Naive thymus-derived CD4-positive, alpha-beta T cell (primary cell): ENCODE measurements at regions not wholly inside any gene's neighbourhood (a gene's known extent, or its start where the extent isn't known, plus 50 kb on each side); places are given as distances from the start of the nearest gene placed in this dataset.

ENCODE experiments used
- ATAC-seq: fragments of 150-1000 bp; cut with Tn5 transposase; 2 replicates; pipeline ENCODE4 v1.10.0; 2021; ENCODE audit warnings: mild to moderate bottlenecking, moderate library complexity
- CTCF ChIA-PET: fragments of 350-600 bp; sonication (Branson Sonifier 250); formaldehyde crosslinking; loops from one replicate; lab custom pipeline; 2021; ENCODE audit warnings: antibody characterized with exemption; lab: Charles Lee
- POLR2A ChIA-PET: fragments of 350-600 bp; sonication (Branson Sonifier 250); formaldehyde crosslinking; loops from one replicate; lab custom pipeline; 2021; ENCODE audit warnings: antibody characterized with exemption, inconsistent platforms; lab: Charles Lee
- DNase-seq, 9 donors: peaks; one replicate each; pipeline versions ENCODE4 v3.0.0 to v3.0.0-alpha.2; 2020 to 2022; ENCODE audit warnings: mixed read lengths in 1 of 9
- H3K27ac ChIP-seq: one replicate; pipeline ENCODE4 v1.7.0; 2013; ENCODE audit warnings: mild to moderate bottlenecking, low read depth, low read length, moderate library complexity
- H3K27me3 ChIP-seq, 2 donors: one replicate each; pipeline ENCODE4 v1.7.0; 2013; ENCODE audit warnings: low read length in 2 of 2, mild to moderate bottlenecking in 2 of 2, moderate library complexity in 2 of 2; ENCODE audit not compliant: control insufficient read depth in 2 of 2, insufficient read depth in 2 of 2
- H3K36me3 ChIP-seq, 3 experiments: 1 replicate in 2 of 3; 2 replicates in 1 of 3; pipeline ENCODE4 v1.7.0; 2013; ENCODE audit warnings: low read length in 3 of 3, mild to moderate bottlenecking in 3 of 3, moderate library complexity in 1 of 3; ENCODE audit not compliant: insufficient read depth in 3 of 3, control insufficient read depth in 2 of 3
- H3K4me1 ChIP-seq, 2 donors: one replicate each; pipeline ENCODE4 v1.7.0; 2013; ENCODE audit warnings: low read length in 2 of 2, mild to moderate bottlenecking in 2 of 2, moderate library complexity in 1 of 2; ENCODE audit not compliant: control insufficient read depth in 2 of 2, insufficient read depth in 2 of 2
- H3K4me3 ChIP-seq: 2 replicates; pipeline ENCODE4 v1.7.0; 2013; ENCODE audit warnings: mild to moderate bottlenecking, low read length
- H3K9me3 ChIP-seq, 3 experiments: 1 replicate in 2 of 3; 2 replicates in 1 of 3; pipeline ENCODE4 v1.7.0; 2013; ENCODE audit warnings: low read length in 3 of 3; ENCODE audit not compliant: control insufficient read depth in 2 of 3
- H3K27ac Mint-ChIP-seq, 9 donors: one replicate each; pipeline ENCODE4 v1.8.0; 2020 to 2022; ENCODE audit warnings: mixed read lengths in 9 of 9, mild to moderate bottlenecking in 8 of 9, moderate library complexity in 5 of 9, inconsistent platforms in 2 of 9
- H3K27me3 Mint-ChIP-seq, 5 donors: one replicate each; pipeline ENCODE4 v1.8.0; 2021 to 2022; ENCODE audit warnings: mixed read lengths in 5 of 5, mild to moderate bottlenecking in 1 of 5
- H3K36me3 Mint-ChIP-seq, 5 donors: one replicate each; pipeline ENCODE4 v1.8.0; 2020 to 2022; ENCODE audit warnings: mixed read lengths in 5 of 5, mild to moderate bottlenecking in 3 of 5, inconsistent platforms in 1 of 5
- H3K4me1 Mint-ChIP-seq, 7 donors: one replicate each; pipeline ENCODE4 v1.8.0; 2020 to 2022; ENCODE audit warnings: mixed read lengths in 7 of 7, mild to moderate bottlenecking in 3 of 7, inconsistent platforms in 1 of 7
- H3K4me3 Mint-ChIP-seq, 10 donors: one replicate each; pipeline ENCODE4 v1.8.0; 2020 to 2022; ENCODE audit warnings: mild to moderate bottlenecking in 10 of 10, mixed read lengths in 10 of 10, moderate library complexity in 6 of 10, inconsistent platforms in 2 of 10
- H3K9me3 Mint-ChIP-seq, 11 donors: one replicate each; pipeline ENCODE4 v1.8.0; 2020 to 2022; ENCODE audit warnings: mixed read lengths in 11 of 11, mild to moderate bottlenecking in 4 of 11, inconsistent platforms in 1 of 11, moderate library complexity in 1 of 11
- intact Hi-C, 2 donors: fragments of 100-400 bp; cut with micrococcal nuclease; formaldehyde crosslinking; loops; one replicate each; pipeline ENCODE4 v1.15.1; 2023

DNA sequence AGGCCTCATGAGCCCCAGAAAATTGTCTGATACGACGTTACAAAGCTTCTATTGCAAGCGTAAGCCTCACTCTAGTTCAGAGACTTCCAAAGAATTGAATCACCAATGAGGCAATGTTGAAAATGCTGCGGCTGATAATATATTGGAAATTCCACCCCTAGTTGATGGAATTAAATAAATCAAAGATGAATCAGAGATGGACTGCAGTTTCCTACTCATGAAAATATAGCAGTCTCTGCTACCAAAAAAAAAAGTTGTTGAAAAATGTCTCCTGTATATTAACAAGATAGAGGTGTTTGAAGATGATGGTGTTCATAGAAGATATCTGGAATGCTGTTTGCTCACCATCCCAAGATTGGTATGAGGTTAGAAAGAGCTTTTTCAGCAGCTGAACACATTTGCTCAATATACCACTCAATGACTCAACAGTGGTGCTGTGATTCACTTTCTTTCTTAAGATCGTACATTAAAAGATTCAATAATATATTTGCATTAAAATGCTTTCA lies 99.8 kb upstream of the ARHGAP28 start:
- CTCF ChIA-PET: no interaction called here
- peaks cover 0 to 11% (median under 1%) of the 10 kb centered on the region in 11 donors for H3K9me3 Mint-ChIP-seq
- POLR2A ChIA-PET: no interaction called here

DNA sequence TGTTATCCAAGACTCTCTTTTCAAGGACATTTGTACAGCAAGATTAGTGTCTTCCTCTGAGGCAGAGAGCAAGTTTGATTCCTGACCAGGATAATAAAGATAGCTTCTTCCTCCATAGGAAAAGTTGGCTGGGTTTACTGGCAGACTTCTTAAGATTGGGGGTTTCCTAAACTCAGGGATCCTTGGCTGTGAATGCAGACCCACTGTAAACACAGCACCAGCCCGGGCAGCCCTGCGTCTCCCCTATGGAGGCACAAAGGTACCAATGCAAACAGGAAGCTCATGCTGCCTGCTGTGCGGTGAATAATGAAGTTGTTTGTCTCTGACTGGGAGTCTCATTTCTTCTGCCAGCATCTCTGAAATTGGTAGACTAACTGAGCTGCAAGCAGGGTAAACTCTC lies 96.2 kb upstream of the ARHGAP28 start:
- Histone ChIP-seq H3K4me3 (no peak overlapping the region), H3K27ac (no peak overlapping the region), H3K4me1 (no peaks in the 10 kb centered on the region), H3K27me3 (no peaks in the 10 kb centered on the region), H3K9me3 (no peaks in the 10 kb centered on the region), H3K36me3 (no peaks in the 10 kb centered on the region)
- H3K4me1 Mint-ChIP-seq: no peaks in the 10 kb centered on the region
- H3K9me3 Mint-ChIP-seq: peaks cover 0 to 17% (median 2%) of the 10 kb centered on the region in 11 donors
- ChIA-PET CTCF (no interaction called here), POLR2A (no interaction called here)
- no peak overlapping the region for H3K4me3 Mint-ChIP-seq
- DNase-seq (no peak), ATAC-seq (no peak)
- no peak overlapping the region for H3K27ac Mint-ChIP-seq
- no peaks in the 10 kb centered on the region for H3K36me3 Mint-ChIP-seq
- intact Hi-C loops: no loop called here
- no peaks in the 10 kb centered on the region for H3K27me3 Mint-ChIP-seq

More for the DNA sequence above, 99.8 kb upstream of the ARHGAP28 start:
- ATAC-seq (no peak), DNase-seq (no peak)
- Mint-ChIP-seq H3K36me3 (no peaks in the 10 kb centered on the region), H3K27ac (no peak overlapping the region), H3K4me1 (no peaks in the 10 kb centered on the region), H3K27me3 (no peaks in the 10 kb centered on the region), H3K4me3 (no peak overlapping the region)
- H3K4me1 ChIP-seq: no peaks in the 10 kb centered on the region
- H3K36me3 ChIP-seq: no peaks in the 10 kb centered on the region
- H3K27ac ChIP-seq: no peak overlapping the region
- no peak overlapping the region for H3K4me3 ChIP-seq
- intact Hi-C loops: no loop called here
- H3K27me3 ChIP-seq: no peaks in the 10 kb centered on the region
- no peaks in the 10 kb centered on the region for H3K9me3 ChIP-seq

DNA sequence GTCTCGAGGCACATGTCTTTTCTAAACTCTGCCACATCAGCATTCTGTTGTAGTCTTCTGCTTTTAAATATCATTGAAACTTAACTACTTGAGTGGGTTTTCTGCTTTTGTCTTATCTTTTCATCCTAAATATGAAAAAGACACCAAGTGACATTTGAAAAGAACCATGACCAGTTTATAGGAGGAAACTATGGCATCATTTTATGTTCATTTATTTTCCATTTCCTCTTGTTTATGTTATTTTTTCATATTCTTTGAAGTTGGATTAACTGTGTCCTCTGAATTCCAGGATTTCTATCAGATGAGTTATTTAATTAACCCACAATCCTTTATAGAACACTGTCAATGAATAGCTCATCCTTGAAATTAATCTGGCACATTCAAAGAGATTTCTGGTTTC lies 93.4 kb upstream of the ARHGAP28 start:
- no peaks in the 10 kb centered on the region for H3K27me3 Mint-ChIP-seq
- no peak for ATAC-seq
- Histone ChIP-seq H3K27ac (no peak overlapping the region), H3K9me3 (no peaks in the 10 kb centered on the region), H3K4me1 (no peaks in the 10 kb centered on the region), H3K36me3 (no peaks in the 10 kb centered on the region), H3K4me3 (no peak overlapping the region), H3K27me3 (no peaks in the 10 kb centered on the region)
- no peaks in the 10 kb centered on the region for H3K4me1 Mint-ChIP-seq
- H3K36me3 Mint-ChIP-seq: no peaks in the 10 kb centered on the region
- no peak overlapping the region for H3K27ac Mint-ChIP-seq
- CTCF ChIA-PET: no interaction called here
- peaks cover 0 to 17% (median 2%) of the 10 kb centered on the region in 11 donors for H3K9me3 Mint-ChIP-seq
- intact Hi-C loops: no loop called here
- no peak overlapping the region for H3K4me3 Mint-ChIP-seq
- POLR2A ChIA-PET: no interaction called here
- no peak for DNase-seq

DNA sequence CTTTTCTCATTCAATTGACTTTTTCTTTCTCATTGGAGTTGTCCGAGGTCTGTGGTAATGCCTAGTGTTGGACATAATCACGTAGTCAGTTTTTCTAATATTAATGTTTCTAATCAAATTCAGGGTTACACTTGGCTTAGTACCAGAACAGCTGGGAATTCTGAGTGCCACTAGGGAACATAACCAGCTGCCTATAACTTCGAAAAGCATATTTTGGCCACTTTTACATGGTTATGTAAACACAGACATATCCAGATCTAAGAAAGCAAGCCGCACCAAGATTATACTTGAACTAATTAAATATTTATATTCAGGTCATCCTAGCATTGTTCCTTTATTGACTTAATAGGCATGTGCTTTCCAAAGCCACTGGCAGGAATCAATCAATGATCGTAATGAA lies 91.1 kb upstream of the ARHGAP28 start:
- H3K4me3 ChIP-seq: no peak overlapping the region
- Mint-ChIP-seq H3K27me3 (no peaks in the 10 kb centered on the region), H3K9me3 (peaks cover 0 to 10% (median 2%) of the 10 kb centered on the region in 11 donors), H3K4me3 (no peak overlapping the region), H3K36me3 (no peaks in the 10 kb centered on the region), H3K27ac (no peak overlapping the region), H3K4me1 (no peaks in the 10 kb centered on the region)
- ChIA-PET POLR2A (no interaction called here), CTCF (no interaction called here)
- no peaks in the 10 kb centered on the region for H3K27me3 ChIP-seq
- H3K36me3 ChIP-seq: no peaks in the 10 kb centered on the region
- intact Hi-C loops: no loop called here
- H3K27ac ChIP-seq: no peak overlapping the region
- no peaks in the 10 kb centered on the region for H3K4me1 ChIP-seq
- no peaks in the 10 kb centered on the region for H3K9me3 ChIP-seq
- ATAC-seq: no peak
- DNase-seq: no peak

DNA sequence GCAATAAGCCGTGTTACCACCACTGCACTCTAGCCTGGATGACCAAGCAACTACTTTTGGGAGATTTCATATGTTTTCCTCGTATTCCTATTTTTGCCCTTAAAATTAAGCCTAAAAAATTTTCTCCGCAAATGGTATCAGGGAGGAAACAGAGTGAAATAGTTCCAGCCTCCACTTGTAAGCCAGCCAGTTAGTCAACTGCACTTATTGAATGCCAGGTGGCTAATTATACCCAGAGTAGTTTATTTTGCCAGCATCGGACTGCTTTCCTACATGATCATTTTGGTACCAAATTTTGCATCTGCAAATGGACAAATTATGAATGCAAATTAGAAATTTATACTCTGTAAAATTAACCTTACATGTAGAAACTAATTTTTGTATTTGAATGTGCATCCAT lies 90.2 kb upstream of the ARHGAP28 start:
- Mint-ChIP-seq H3K36me3 (no peaks in the 10 kb centered on the region), H3K4me1 (no peaks in the 10 kb centered on the region), H3K27ac (no peak overlapping the region), H3K27me3 (no peaks in the 10 kb centered on the region), H3K9me3 (peaks cover 0 to 10% (median 3%) of the 10 kb centered on the region in 11 donors), H3K4me3 (no peak overlapping the region)
- Histone ChIP-seq H3K4me1 (no peaks in the 10 kb centered on the region), H3K4me3 (no peak overlapping the region), H3K9me3 (no peaks in the 10 kb centered on the region), H3K27ac (no peak overlapping the region), H3K27me3 (no peaks in the 10 kb centered on the region), H3K36me3 (no peaks in the 10 kb centered on the region)
- ATAC-seq (no peak), DNase-seq (no peak)
- POLR2A ChIA-PET: no interaction called here
- intact Hi-C loops: no loop called here
- CTCF ChIA-PET: no interaction called here

DNA sequence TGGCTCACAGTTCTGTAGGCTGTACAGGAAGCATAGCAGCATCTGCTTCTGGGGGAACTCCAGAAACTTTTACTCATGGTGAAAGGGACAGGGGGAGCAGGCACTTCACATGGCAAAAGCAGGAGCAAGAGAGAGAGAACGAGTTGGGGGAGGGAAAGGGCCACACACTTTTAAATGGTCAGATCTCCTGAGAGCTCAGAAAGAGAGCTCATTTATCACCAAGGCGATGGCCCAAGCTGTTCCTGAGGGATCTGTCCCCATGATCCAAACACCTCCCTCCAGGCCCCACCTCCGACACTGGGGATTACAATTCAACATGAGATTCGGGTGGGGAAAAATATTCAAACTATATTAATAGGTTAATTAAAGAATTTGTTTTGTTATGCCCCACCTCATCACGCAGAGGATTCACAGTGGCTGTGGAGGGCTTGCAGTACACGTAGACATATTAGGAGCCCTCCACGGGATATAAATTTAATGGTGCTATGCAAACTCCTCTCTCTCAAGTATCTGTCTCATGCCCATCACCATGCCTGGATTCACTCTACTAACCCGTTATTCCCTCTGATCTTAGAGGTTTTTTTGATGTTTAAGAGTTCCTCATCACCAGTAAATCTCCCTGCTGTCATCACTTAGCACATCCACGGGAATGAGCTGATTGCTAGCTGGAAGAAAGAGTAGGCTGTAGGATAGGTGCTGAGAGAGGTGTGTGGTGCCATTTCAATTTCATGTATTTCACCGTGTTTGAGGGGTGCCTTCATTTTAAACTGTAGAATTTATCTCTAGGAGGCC lies 84.5 kb upstream of the ARHGAP28 start:
- intact Hi-C loops: no loop called here
- H3K36me3 Mint-ChIP-seq: no peaks in the 10 kb centered on the region
- H3K4me3 Mint-ChIP-seq: no peak overlapping the region
- H3K9me3 ChIP-seq: no peaks in the 10 kb centered on the region
- no peak overlapping the region for H3K4me3 ChIP-seq
- DNase-seq (no peak), ATAC-seq (no peak)
- no peak overlapping the region for H3K27ac Mint-ChIP-seq
- peaks cover 0 to 11% (median 5%) of the 10 kb centered on the region in 11 donors for H3K9me3 Mint-ChIP-seq
- H3K4me1 Mint-ChIP-seq: no peaks in the 10 kb centered on the region
- no peaks in the 10 kb centered on the region for H3K36me3 ChIP-seq
- ChIA-PET POLR2A (no interaction called here), CTCF (no interaction called here)
- no peaks in the 10 kb centered on the region for H3K27me3 ChIP-seq
- no peaks in the 10 kb centered on the region for H3K4me1 ChIP-seq
- H3K27me3 Mint-ChIP-seq: no peaks in the 10 kb centered on the region
- no peak overlapping the region for H3K27ac ChIP-seq

DNA sequence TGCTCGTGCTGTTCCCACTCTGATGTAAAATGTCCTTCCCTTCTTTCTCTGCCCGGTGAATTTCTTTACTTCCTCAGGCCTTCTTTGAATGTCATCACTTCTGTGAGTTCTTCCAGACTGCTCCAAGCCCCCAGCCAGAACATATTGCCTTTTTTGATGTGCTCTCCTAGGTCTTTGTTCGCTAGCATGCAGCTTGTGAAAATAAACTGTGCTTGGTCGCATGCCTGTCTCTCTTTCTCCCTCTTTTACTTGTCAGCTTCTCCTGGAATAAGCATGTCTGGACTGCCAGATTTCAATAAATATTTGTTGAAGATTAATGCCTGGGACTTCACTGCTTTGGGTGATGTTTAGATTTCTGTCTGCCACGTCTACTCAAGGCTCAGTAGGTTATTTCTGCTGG lies 82.7 kb upstream of the ARHGAP28 start:
- ATAC-seq (no peak), DNase-seq (no peak)
- ChIA-PET CTCF (no interaction called here), POLR2A (no interaction called here)
- Mint-ChIP-seq H3K36me3 (no peaks in the 10 kb centered on the region), H3K9me3 (peaks cover 0 to 16% (median 5%) of the 10 kb centered on the region in 11 donors), H3K4me3 (no peak overlapping the region), H3K27ac (no peak overlapping the region), H3K4me1 (no peaks in the 10 kb centered on the region), H3K27me3 (no peaks in the 10 kb centered on the region)
- intact Hi-C loops: no loop called here
- Histone ChIP-seq H3K9me3 (no peaks in the 10 kb centered on the region), H3K4me3 (no peak overlapping the region), H3K27me3 (no peaks in the 10 kb centered on the region), H3K4me1 (no peaks in the 10 kb centered on the region), H3K36me3 (no peaks in the 10 kb centered on the region), H3K27ac (no peak overlapping the region)
